GM18505 (cell line): ENCODE measurements at regions not wholly inside any gene's neighbourhood (a gene's known extent, or its start where the extent isn't known, plus 50 kb on each side); places are given as distances from the start of the nearest gene placed in this dataset.
"Not testable (repeated sequence)": the region's sequence is repeated elsewhere in the genome, so short reads cannot be mapped to it uniquely, and the experiment has no call there.

ENCODE experiments used
- ATAC-seq: cut with Tn5 transposase; IDR thresholded peaks from one replicate; pipeline ENCODE4 v1.9.1; 2021; ENCODE audit not compliant: unreplicated experiment
- POLR2A ChIP-seq: IDR thresholded peaks from 4 replicates; pipeline ENCODE4 v1.6.1; 2011; ENCODE audit warnings: borderline replicate concordance; ENCODE audit not compliant: insufficient read depth, insufficient read length; ENCODE audit errors: extremely low read depth

DNA sequence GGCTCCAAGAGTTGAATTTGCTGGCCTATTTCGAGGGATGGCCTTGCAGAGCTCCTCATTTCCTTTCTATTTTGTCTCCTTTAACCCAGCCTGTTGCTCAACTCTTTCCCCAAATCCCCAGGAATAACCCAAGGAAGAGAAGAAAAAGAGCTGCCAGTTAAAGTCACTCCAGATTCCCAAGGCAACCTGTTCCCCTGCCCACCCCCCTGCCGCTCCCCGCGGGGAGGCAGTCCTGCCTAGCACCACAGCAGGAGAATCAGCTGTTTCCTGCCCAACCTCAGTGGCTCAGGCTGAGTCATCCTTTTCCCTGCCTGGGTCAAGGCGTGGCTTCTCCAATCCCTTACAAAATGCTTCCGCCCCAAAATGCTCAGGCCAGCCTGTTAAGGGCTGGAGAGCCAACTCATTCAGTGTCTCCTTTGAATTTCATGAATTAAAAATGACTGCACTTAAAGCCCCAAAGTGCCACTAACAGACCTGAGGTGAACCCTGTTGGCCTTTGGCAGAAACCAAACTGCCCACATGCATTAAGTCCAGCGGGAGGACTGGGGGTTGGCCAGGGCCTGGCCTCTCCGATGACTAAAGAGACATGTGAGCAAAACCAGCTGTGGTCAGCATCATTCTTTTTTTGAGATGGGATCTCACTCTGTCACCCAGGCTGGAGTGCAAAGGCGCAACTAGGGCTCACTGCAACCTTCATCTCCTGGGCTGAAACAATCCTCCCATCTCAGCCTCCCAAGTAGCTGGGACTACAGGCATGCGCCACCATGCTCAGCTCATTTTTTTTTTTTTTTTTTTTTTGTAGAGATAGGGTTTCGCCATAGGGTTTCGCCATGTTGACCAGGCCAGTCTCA is 83.2 kb upstream of the KIF5B start:
- TF ChIP-seq POLR2A = no peak
- no peak for ATAC-seq

DNA sequence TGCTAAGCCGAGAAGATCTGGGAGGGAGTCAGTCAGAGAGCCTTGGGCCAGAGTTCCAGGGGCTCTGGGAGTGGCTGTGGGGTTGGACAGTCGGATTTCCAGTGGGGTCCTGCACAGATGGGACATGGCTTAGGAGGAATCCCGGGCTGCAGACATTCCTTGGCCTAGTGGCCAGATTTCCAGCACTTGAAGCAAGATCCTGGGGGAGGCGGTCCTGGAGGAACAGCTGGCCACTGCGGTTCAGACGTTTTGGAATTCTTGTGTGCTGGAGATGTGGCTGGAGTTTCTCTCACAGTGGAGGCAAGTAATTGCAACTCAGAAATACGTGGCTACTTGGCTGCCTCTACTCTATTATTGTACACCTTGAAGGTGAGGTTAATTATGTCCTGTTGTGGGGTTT is 80.7 kb upstream of the KIF5B start:
- ATAC-seq = not testable (repeated sequence)

- ATAC-seq = not testable (repeated sequence)
These were observed 79.6 kb upstream of the KIF5B start for GRCh38 chr10:32135796-32136195.

DNA sequence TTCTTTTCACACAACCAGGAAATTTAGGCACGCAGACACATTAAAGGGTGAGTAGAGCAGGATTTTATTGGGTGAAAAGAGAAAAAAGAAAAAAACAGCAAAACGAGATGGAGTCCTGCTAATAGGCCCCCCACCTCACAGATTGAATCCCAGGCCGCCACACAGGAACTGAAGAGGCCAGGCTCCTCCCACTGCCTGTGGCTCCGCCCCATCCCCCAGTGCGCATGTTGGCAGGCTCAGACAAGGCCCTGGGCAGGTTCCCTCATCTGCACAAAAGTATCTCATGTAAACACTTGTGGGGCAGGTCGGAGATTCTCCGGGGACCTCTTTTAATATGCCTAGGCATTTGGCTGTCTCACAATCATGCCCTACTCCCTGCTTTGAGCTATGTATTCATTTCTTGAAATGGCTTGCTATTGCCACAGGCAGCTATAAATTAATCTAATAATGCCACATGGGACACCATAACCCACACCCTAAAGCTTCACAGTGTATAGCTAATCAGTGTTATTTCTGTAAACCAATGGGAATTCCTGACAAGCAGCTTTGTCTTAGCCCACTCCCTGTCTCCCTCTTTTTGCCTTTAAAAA is 76.2 kb upstream of the KIF5B start:
- TF ChIP-seq POLR2A = no peak
- ATAC-seq = no peak

- no peak for TF ChIP-seq POLR2A
- ATAC-seq = no peak
These were observed 75.2 kb upstream of the KIF5B start for GRCh38 chr10:32131388-32131787.

- ATAC-seq = no peak
- no peak for TF ChIP-seq POLR2A
These were observed 74.6 kb upstream of the KIF5B start for GRCh38 chr10:32130788-32131187.

GRCh38 chr10:32125023-32125422 is 68.8 kb upstream of the KIF5B start:
- TF ChIP-seq POLR2A = no peak
- no peak for ATAC-seq

GRCh38 chr10:32123021-32123420 is 66.8 kb upstream of the KIF5B start:
- no peak for ATAC-seq
- TF ChIP-seq POLR2A = no peak

DNA sequence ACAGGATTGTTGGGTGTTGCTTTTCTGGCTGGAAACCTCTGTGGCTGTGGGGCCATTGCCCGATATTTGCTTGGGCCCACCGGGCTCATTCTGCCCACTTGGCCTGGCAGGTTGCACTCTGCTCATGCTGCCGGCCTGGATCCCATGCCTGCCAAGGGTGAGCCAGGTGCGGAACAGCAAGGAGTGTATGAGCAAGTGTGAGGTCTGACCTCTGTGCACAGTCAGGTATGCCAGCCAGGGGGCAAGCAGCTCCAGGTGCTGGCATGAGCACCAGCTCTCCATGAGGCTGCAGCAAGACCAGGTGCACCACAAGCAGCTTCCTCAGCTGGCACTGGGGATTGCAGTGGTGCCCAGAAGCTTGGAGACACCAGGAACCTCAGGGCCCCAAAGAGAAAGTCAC is 65.4 kb upstream of the KIF5B start:
- no peak for TF ChIP-seq POLR2A
- no peak for ATAC-seq

DNA sequence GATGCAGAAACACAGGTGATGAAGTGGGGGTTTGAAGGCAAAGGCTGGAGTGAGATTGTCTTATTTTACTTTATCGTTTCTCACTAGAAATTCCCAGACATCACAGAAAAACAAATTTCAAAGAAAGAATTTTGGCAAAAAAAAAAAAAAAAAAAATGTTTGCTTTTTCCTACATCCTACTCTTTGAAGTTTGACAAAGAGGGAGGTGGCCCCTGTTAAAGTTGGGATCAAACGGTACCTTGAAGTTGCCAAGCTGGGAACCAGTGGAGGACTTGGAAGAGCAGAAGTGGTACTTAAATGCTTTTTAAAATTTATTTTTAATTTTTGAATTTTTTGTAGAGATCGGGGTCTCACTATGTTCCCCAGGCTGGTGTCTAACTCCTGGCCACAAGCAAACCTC is 63.9 kb upstream of the KIF5B start:
- no peak for ATAC-seq
- no peak for TF ChIP-seq POLR2A

GRCh38 chr10:32114508-32114907 is 58.3 kb upstream of the KIF5B start:
- TF ChIP-seq POLR2A = no peak
- no peak for ATAC-seq

DNA sequence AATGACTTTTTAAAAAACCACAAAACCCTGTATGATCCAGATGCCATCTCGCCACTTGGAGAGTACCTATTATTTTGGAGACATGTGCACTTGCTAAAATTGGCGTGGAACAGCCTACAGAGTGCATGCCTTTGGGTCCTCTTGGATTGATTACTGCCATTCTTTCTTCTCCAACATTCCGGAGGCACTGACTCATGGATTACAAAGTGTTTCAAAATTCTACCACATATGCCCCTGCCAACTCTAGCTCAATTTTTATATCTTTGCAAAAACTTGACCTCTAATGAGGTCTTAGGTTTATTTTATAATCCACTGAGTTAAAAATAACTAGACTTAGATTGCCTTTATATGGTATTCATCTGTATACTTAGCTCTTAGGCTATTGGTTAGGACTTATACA is 55.8 kb upstream of the KIF5B start:
- no peak for ATAC-seq
- no peak for TF ChIP-seq POLR2A

DNA sequence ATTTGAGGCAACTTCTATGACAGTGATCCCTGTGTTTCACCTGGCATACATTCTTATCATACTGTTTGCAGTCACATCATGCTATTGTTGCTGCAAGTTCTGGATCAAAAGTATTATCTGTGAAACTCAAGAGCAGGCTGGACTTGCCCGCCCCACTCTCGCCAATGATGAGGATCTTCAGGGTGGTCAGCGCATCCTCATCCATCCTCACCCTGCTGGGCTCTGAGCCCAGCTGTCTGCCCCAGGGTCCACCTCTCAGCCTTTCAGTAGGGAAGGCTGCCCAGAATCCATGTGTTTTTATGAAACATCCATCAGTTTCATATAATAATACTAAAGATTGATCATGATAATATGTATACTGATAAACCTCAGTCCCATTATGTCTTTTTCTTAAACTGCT is 55.4 kb upstream of the KIF5B start:
- TF ChIP-seq POLR2A = no peak

DNA sequence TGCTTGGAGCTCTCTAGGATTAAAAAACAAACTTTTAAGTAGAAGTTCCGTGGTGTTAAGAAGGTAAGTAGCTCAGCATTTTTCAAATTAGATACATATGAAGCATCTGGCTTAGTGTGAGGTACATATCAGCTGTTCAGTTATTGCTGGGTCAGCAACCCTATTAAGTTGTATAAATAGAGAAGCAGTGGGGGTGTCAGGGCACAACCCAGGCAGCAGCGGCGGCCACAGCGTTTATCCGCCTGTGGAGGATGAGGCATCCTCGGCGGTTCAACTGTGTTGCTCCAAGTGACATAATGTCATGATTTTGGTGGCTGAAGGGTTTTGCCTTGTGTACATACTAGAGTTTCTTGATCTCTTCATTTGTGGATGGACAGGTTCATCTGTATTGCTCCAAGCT is 54.6 kb upstream of the KIF5B start:
- ATAC-seq = no peak
- no peak for TF ChIP-seq POLR2A

More for the DNA sequence above, 55.4 kb upstream of the KIF5B start:
- ATAC-seq = no peak
